ENCODE measurements at regions not wholly inside any gene's neighbourhood (a gene's known extent, or its start where the extent isn't known, plus 50 kb on each side); places are given as distances from the start of the nearest gene placed in this dataset.

- in situ Hi-C loops (cut with HindIII; ENCODE audit: extremely low pct_ligation_motif_present, low pct_unique_long_range_greater_than_20kb): loop anchor here (10.0 kb wide), 1 partner anchor 405 kb away; no protein-coding TSS in a partner anchor
- FAIRE-seq (no peak), DNase-seq (ENCODE audit: low spot score) (no peak), ATAC-seq (no peak)
- WGBS (ENCODE audit: low lambda C conversion rate): 25% methylated on average over 3 of the region's 3 CpGs
- Histone ChIP-seq H2AFZ (ENCODE audit: low read length) (no peak overlapping the region), H3K9ac (ENCODE audit: insufficient read depth, low read depth, low read length) (no peak overlapping the region), H3K4me3 (replicated peaks in 1 of 3; ENCODE audit: insufficient read depth in 1 of 3, low read depth in 2 of 3, low read length in 3 of 3) (no peak overlapping the region), H4K20me1 (ENCODE audit: insufficient read depth, low read length) (no peaks in the 10 kb centered on the region), H3K4me2 (ENCODE audit: low read depth, low read length) (no peak overlapping the region), H3K27me3 (ENCODE audit: control insufficient read depth in 1 of 2, insufficient read depth in 2 of 2, low read length in 2 of 2) (no peaks in the 10 kb centered on the region), H3K27ac (ENCODE audit: extremely low read length, insufficient read depth, low read length) (no peak overlapping the region), H3K79me2 (ENCODE audit: insufficient read depth, low read length) (no peaks in the 10 kb centered on the region), H3K4me1 (ENCODE audit: insufficient read depth, low read length) (no peaks in the 10 kb centered on the region), H3K9me3 (ENCODE audit: low read length) (no peaks in the 10 kb centered on the region), H3K36me3 (replicated peaks in 1 of 2; ENCODE audit: control insufficient read depth in 1 of 2, insufficient read depth in 2 of 2, low read length in 2 of 2) (no peaks in the 10 kb centered on the region)
- TF ChIP-seq ARNTL (CRISPR knock-in tag; IDR thresholded peaks at IDR 0.05) (no peak), ZNF441 (CRISPR knock-in tag; IDR thresholded peaks at IDR 0.05; ENCODE audit: borderline replicate concordance) (no peak)
- ChIA-PET CTCF (ENCODE audit: low intra/inter-chr PET ratio, low total read pairs) (no interaction called here), POLR2A (no interaction called here)
- BruUV-seq (replicated peaks): no TSS peak
- intact Hi-C loops (cut with micrococcal nuclease; ENCODE audit: unreplicated experiment): loop anchor here (10.0 kb wide), 1 partner anchor 325 kb away; no protein-coding TSS in a partner anchor
These were observed 111.9 kb upstream of the SIRPG start for GRCh38 chr20:1769491-1769890.

- FAIRE-seq (no peak), DNase-seq (ENCODE audit: low spot score) (no peak), ATAC-seq (no peak)
- in situ Hi-C loops (cut with HindIII; ENCODE audit: extremely low pct_ligation_motif_present, low pct_unique_long_range_greater_than_20kb): loop anchor here (10.0 kb wide), 1 partner anchor 408 kb away; no protein-coding TSS in a partner anchor
- intact Hi-C loops (cut with micrococcal nuclease; ENCODE audit: unreplicated experiment): loop anchor here (10.0 kb wide), 1 partner anchor 328 kb away; no protein-coding TSS in a partner anchor
- no peak overlapping the region for H3K4me2 ChIP-seq (ENCODE audit: low read depth, low read length)
- ChIA-PET POLR2A (no interaction called here), CTCF (ENCODE audit: low intra/inter-chr PET ratio, low total read pairs) (no interaction called here)
- no peaks in the 10 kb centered on the region for H3K79me2 ChIP-seq (ENCODE audit: insufficient read depth, low read length)
- no peaks in the 10 kb centered on the region for H3K27me3 ChIP-seq (ENCODE audit: control insufficient read depth in 1 of 2, insufficient read depth in 2 of 2, low read length in 2 of 2)
- H3K9ac ChIP-seq (ENCODE audit: insufficient read depth, low read depth, low read length): no peak overlapping the region
- 93% methylated on average over 1 of the region's 1 CpG for WGBS (ENCODE audit: low lambda C conversion rate)
- no peaks in the 10 kb centered on the region for H3K9me3 ChIP-seq (ENCODE audit: low read length)
- H3K36me3 ChIP-seq (replicated peaks in 1 of 2; ENCODE audit: control insufficient read depth in 1 of 2, insufficient read depth in 2 of 2, low read length in 2 of 2): no peaks in the 10 kb centered on the region
- H3K4me3 ChIP-seq (replicated peaks in 1 of 3; ENCODE audit: insufficient read depth in 1 of 3, low read depth in 2 of 3, low read length in 3 of 3): no peak overlapping the region
- BruUV-seq (replicated peaks): no TSS peak
- no peaks in the 10 kb centered on the region for H3K4me1 ChIP-seq (ENCODE audit: insufficient read depth, low read length)
- H4K20me1 ChIP-seq (ENCODE audit: insufficient read depth, low read length): no peaks in the 10 kb centered on the region
- H3K27ac ChIP-seq (ENCODE audit: extremely low read length, insufficient read depth, low read length): no peak overlapping the region
- no peak overlapping the region for H2AFZ ChIP-seq (ENCODE audit: low read length)
- TF ChIP-seq RNF219 (CRISPR knock-in tag; IDR thresholded peaks at IDR 0.05) (no peak), ZNF770 (CRISPR knock-in tag; IDR thresholded peaks at IDR 0.05) (no peak), ZSCAN31 (CRISPR knock-in tag; IDR thresholded peaks at IDR 0.05; ENCODE audit: low read depth) (no peak), CENPT (CRISPR knock-in tag; IDR thresholded peaks at IDR 0.05; ENCODE audit: low read depth) (no peak), ZBTB10 (CRISPR knock-in tag; IDR thresholded peaks at IDR 0.05; ENCODE audit: borderline replicate concordance) (no peak)
These were observed 109.2 kb upstream of the SIRPG start for GRCh38 chr20:1766731-1767130.

All from HepG2 (cell line).